ENCODE measurements at regions not wholly inside any gene's neighbourhood (a gene's known extent, or its start where the extent isn't known, plus 50 kb on each side); places are given as distances from the start of the nearest gene placed in this dataset.

DNA sequence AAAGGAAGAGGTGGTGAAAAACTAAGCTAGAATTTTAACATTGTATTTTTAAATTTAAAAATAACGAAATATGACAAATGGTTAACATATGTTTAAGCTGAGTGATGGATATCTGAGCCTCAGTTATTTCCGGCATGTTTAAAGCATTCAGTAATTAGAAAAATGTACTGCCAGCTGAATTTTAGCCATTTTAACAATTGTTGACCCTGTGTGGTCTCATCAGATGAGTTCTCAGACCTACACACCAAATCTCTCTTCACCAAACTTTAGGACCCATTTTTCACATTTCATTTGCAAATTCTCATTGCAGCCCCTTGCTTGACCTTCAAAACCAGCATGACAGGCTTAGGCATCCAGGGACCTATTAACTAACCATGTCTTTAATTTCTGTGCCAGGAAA, 91.5 kb upstream of the RGPD4 start:
- TF ChIP-seq EP300 (IDR thresholded peaks at IDR 0.05): no peak
- TF ChIP-seq, protein P1, sequence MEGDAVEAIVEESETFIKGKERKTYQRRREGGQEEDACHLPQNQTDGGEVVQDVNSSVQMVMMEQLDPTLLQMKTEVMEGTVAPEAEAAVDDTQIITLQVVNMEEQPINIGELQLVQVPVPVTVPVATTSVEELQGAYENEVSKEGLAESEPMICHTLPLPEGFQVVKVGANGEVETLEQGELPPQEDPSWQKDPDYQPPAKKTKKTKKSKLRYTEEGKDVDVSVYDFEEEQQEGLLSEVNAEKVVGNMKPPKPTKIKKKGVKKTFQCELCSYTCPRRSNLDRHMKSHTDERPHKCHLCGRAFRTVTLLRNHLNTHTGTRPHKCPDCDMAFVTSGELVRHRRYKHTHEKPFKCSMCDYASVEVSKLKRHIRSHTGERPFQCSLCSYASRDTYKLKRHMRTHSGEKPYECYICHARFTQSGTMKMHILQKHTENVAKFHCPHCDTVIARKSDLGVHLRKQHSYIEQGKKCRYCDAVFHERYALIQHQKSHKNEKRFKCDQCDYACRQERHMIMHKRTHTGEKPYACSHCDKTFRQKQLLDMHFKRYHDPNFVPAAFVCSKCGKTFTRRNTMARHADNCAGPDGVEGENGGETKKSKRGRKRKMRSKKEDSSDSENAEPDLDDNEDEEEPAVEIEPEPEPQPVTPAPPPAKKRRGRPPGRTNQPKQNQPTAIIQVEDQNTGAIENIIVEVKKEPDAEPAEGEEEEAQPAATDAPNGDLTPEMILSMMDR (IDR thresholded peaks at IDR 0.05): no peak
- no peak for TF ChIP-seq POLR2AphosphoS5 (IDR thresholded peaks at IDR 0.05)

Data from upper lobe of left lung (tissue), 4 donors.